ENCODE measurements at regions not wholly inside any gene's neighbourhood (a gene's known extent, or its start where the extent isn't known, plus 50 kb on each side); places are given as distances from the start of the nearest gene placed in this dataset.

- Mint-ChIP-seq H3K4me3 (no peak overlapping the region), H3K9me3 (ENCODE audit: low read depth) (no peaks in the 10 kb centered on the region), H3K27ac (no peak overlapping the region), H3K27me3 (peaks cover 86% of the 10 kb centered on the region), H3K4me1 (peaks cover 13% of the 10 kb centered on the region), H3K36me3 (no peaks in the 10 kb centered on the region)
- DNase-seq (no peak), ATAC-seq (no peak)
- CTCF ChIA-PET = no interaction called here
Observed at GRCh38 chr6:2558861-2559801, 191.6 kb downstream of the MYLK4 start.

- Mint-ChIP-seq H3K27ac (no peak overlapping the region), H3K27me3 (peaks cover 86% of the 10 kb centered on the region), H3K36me3 (no peaks in the 10 kb centered on the region), H3K4me3 (no peak overlapping the region), H3K9me3 (ENCODE audit: low read depth) (no peaks in the 10 kb centered on the region), H3K4me1 (peaks cover 3% of the 10 kb centered on the region)
- ATAC-seq = no peak
- CTCF ChIA-PET = no interaction called here
- no peak for DNase-seq
Observed at GRCh38 chr6:2558098-2558680, 192.5 kb downstream of the MYLK4 start.

DNA sequence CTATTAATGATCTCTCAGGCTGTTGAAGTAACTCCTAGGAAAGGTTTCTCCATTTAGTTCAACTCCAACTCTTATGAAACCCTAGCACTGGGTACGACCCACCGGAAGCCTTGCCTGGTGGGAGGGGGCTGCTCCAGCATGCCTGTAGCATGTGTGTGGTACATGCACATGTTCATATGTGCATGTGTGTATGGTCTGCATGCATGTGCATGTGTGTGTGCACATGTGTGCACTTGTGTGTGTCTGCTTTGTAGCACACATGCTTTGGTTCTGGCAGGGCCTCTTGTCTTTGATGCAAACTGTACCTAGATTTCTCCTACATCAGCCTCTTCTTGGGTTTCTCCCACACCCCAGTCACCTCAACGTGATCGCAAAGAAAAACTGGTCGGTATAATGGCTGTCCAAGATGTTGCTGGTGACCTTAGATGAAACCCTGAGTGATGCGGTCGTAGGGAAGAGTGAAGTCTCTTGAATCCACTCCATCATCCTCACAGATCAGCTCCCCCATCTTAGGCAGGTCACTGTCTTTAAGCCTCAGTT is 193.5 kb downstream of the MYLK4 start:
- Mint-ChIP-seq H3K4me1 (peaks cover 2% of the 10 kb centered on the region), H3K27ac (no peak overlapping the region)

DNA sequence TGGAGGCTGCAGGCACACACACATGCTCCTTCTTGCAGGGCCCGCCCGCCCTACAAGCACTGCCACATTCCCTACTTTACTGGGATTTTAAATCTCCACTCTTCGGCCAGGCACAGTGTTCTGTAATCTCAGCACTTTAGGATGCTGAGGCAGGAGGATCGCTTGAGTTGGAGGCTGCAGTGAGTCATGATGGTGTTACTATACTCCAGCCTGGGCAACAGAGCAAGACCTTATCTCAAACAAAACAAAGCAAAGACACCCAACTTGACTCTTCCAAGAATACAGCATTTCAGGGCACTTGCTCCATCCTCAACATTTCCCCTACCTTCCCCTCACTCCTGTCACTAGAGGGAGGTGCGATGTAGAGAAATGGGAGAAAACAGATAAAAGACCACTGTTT is 194.0 kb downstream of the MYLK4 start:
- CTCF ChIA-PET = no interaction called here
- no peaks in the 10 kb centered on the region for H3K4me1 Mint-ChIP-seq
- DNase-seq (no peak), ATAC-seq (no peak)
- H3K4me3 Mint-ChIP-seq = no peak overlapping the region
- H3K36me3 Mint-ChIP-seq = no peaks in the 10 kb centered on the region
- peaks cover 81% of the 10 kb centered on the region for H3K27me3 Mint-ChIP-seq
- H3K27ac Mint-ChIP-seq = no peak overlapping the region
- no peaks in the 10 kb centered on the region for H3K9me3 Mint-ChIP-seq (ENCODE audit: low read depth)

More for the DNA sequence above, 193.5 kb downstream of the MYLK4 start:
- no peak overlapping the region for H3K4me3 Mint-ChIP-seq
- no peaks in the 10 kb centered on the region for H3K9me3 Mint-ChIP-seq (ENCODE audit: low read depth)
- CTCF ChIA-PET = no interaction called here
- peaks cover 86% of the 10 kb centered on the region for H3K27me3 Mint-ChIP-seq
- no peak for ATAC-seq
- DNase-seq = no peak
- H3K36me3 Mint-ChIP-seq = no peaks in the 10 kb centered on the region

DNA sequence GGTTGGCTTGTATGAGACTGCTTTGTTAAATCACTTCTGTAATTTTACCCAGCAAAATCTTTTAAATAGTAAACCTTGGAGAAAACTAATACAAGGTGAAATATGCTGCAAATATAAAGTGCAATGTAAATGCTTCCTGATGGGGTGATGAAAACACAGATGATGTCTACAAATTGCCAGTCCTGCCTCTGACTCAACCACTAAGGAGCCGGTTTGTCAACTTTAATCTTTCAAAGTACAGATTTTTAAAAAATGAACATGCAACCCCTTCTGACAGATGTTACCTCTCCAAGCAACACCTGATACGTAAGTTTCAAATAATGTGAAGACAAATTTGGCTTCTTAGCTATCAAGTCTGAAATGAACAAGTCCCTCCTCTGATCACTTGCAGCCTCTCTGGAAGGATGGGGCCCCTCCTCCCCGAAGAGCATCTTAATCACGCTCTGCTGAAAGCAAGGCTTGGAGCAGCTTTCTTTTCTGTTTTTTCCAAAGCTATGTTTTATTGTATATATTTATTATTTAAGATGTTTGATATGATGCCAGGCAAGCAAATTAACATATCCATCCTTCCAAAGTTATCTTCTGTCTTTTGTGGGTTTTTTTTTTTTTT is 196.0 kb downstream of the MYLK4 start:
- peaks cover 82% of the 10 kb centered on the region for H3K27me3 Mint-ChIP-seq
- no peak for DNase-seq

GRCh38 chr6:2552526-2553154 is 198.1 kb downstream of the MYLK4 start:
- H3K36me3 Mint-ChIP-seq = peaks cover 2% of the 10 kb centered on the region
- peaks cover 82% of the 10 kb centered on the region for H3K27me3 Mint-ChIP-seq
- H3K9me3 Mint-ChIP-seq (ENCODE audit: low read depth) = peaks cover 4% of the 10 kb centered on the region
- ATAC-seq (no peak), DNase-seq (no peak)
- H3K4me1 Mint-ChIP-seq = no peaks in the 10 kb centered on the region
- H3K27ac Mint-ChIP-seq = no peak overlapping the region
- no peak overlapping the region for H3K4me3 Mint-ChIP-seq
- CTCF ChIA-PET = interaction anchor here (0.7 kb wide), 1 partner anchor 82 kb away, joined by 3 read pairs; no protein-coding TSS in a partner anchor

More for the DNA sequence above, 196.0 kb downstream of the MYLK4 start:
- no peak for ATAC-seq
- CTCF ChIA-PET = no interaction called here
- Mint-ChIP-seq H3K27ac (no peak overlapping the region), H3K9me3 (ENCODE audit: low read depth) (no peaks in the 10 kb centered on the region), H3K4me3 (no peak overlapping the region), H3K4me1 (no peaks in the 10 kb centered on the region), H3K36me3 (no peaks in the 10 kb centered on the region)

DNA sequence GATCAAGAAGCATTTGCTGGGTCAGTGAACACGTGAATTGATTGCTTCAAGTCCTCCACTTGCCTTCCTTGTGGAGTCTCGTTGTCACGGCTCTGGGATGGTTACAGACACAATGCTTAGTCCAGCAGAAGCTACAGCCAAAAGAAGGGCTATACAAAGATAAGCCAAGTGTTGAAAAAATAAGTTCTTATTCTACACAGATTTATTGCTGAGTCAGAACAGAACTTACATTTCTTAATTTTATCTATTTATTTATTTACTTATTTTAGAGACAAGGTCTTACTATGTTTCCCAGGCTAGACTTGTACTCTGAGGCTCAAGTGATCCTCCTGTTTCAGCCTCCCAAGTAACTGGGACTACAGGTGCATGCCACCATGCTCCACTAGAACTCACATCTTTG is 199.0 kb downstream of the MYLK4 start:
- H3K4me3 Mint-ChIP-seq = no peak overlapping the region
- DNase-seq = no peak
- no peak overlapping the region for H3K27ac Mint-ChIP-seq
- ATAC-seq = no peak
- CTCF ChIA-PET = no interaction called here
- H3K9me3 Mint-ChIP-seq (ENCODE audit: low read depth) = peaks cover 4% of the 10 kb centered on the region
- peaks cover 82% of the 10 kb centered on the region for H3K27me3 Mint-ChIP-seq
- H3K4me1 Mint-ChIP-seq = no peaks in the 10 kb centered on the region
- H3K36me3 Mint-ChIP-seq = peaks cover 2% of the 10 kb centered on the region

- Mint-ChIP-seq H3K27ac (no peak overlapping the region), H3K4me3 (no peak overlapping the region), H3K36me3 (peaks cover 3% of the 10 kb centered on the region), H3K4me1 (no peaks in the 10 kb centered on the region), H3K9me3 (ENCODE audit: low read depth) (peaks cover 4% of the 10 kb centered on the region), H3K27me3 (peaks cover 82% of the 10 kb centered on the region)
- ATAC-seq (no peak), DNase-seq (no peak)
- CTCF ChIA-PET = no interaction called here
Observed at GRCh38 chr6:2550247-2550646, 200.5 kb downstream of the MYLK4 start.

DNA sequence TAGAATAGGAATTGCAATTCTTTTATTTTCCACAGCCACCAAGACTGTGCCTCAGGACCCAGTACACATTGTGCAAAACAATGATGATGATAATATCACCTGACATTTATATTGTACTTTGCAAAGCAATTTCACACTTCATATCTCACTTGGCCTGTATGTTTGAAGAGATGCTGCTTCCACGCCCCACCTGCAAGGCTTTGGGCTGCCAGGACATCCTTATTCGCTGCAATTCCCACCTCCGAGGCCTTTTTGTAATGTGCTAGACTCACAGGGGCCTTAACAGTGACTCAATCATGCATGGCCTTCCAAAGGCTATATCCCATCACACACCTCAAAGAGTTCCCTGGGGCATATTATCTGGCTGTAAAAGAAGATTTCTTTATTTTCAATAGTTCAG is 200.9 kb downstream of the MYLK4 start:
- CTCF ChIA-PET = no interaction called here
- Mint-ChIP-seq H3K9me3 (ENCODE audit: low read depth) (peaks cover 4% of the 10 kb centered on the region), H3K4me1 (no peaks in the 10 kb centered on the region), H3K4me3 (no peak overlapping the region), H3K27me3 (peaks cover 82% of the 10 kb centered on the region), H3K27ac (no peak overlapping the region), H3K36me3 (peaks cover 3% of the 10 kb centered on the region)
- ATAC-seq (no peak), DNase-seq (no peak)

- DNase-seq = no peak
- no peak overlapping the region for H3K4me3 Mint-ChIP-seq
- H3K27ac Mint-ChIP-seq = no peak overlapping the region
- CTCF ChIA-PET = interaction anchor here (4.0 kb wide), 1 partner anchor 87 kb away, joined by 15 read pairs; no protein-coding TSS in a partner anchor
- no peak for ATAC-seq
- peaks cover 8% of the 10 kb centered on the region for H3K36me3 Mint-ChIP-seq
- peaks cover 84% of the 10 kb centered on the region for H3K27me3 Mint-ChIP-seq
- H3K9me3 Mint-ChIP-seq (ENCODE audit: low read depth) = peaks cover 4% of the 10 kb centered on the region
- peaks cover 16% of the 10 kb centered on the region for H3K4me1 Mint-ChIP-seq
Observed at GRCh38 chr6:2547355-2547754, 203.4 kb downstream of the MYLK4 start.

- H3K4me3 Mint-ChIP-seq = no peak overlapping the region
- H3K27ac Mint-ChIP-seq = no peak overlapping the region
- peaks cover 21% of the 10 kb centered on the region for H3K4me1 Mint-ChIP-seq
- ATAC-seq (no peak), DNase-seq (no peak)
- peaks cover 4% of the 10 kb centered on the region for H3K9me3 Mint-ChIP-seq (ENCODE audit: low read depth)
- CTCF ChIA-PET = interaction anchor here (4.0 kb wide), 1 partner anchor 88 kb away, joined by 15 read pairs; no protein-coding TSS in a partner anchor
- H3K36me3 Mint-ChIP-seq = peaks cover 8% of the 10 kb centered on the region
- H3K27me3 Mint-ChIP-seq = peaks cover 87% of the 10 kb centered on the region
Observed at GRCh38 chr6:2546901-2547300, 203.8 kb downstream of the MYLK4 start.

- CTCF ChIA-PET = interaction anchor here (4.0 kb wide), 1 partner anchor 89 kb away, joined by 15 read pairs; no protein-coding TSS in a partner anchor
- peaks cover 23% of the 10 kb centered on the region for H3K4me1 Mint-ChIP-seq
- DNase-seq = no peak
- H3K36me3 Mint-ChIP-seq = peaks cover 12% of the 10 kb centered on the region
- no peak overlapping the region for H3K27ac Mint-ChIP-seq
- no peak for ATAC-seq
- peaks cover 6% of the 10 kb centered on the region for H3K9me3 Mint-ChIP-seq (ENCODE audit: low read depth)
- peaks cover 89% of the 10 kb centered on the region for H3K27me3 Mint-ChIP-seq
- H3K4me3 Mint-ChIP-seq = no peak overlapping the region
Observed at GRCh38 chr6:2545383-2546038, 205.2 kb downstream of the MYLK4 start.

Measured in activated CD8-positive, alpha-beta memory T cell treated with anti-CD3 and anti-CD28 coated beads, Interleukin-2, amount 10 ng/mL, durations not matched to agents 7 days and 5 days (primary cell).